ENCODE measurements at regions not wholly inside any gene's neighbourhood (a gene's known extent, or its start where the extent isn't known, plus 50 kb on each side); places are given as distances from the start of the nearest gene placed in this dataset.

GRCh38 chr2:88834376-88834775 is 142.9 kb downstream of the RPIA start:
- DNase-seq: no peak

DNA sequence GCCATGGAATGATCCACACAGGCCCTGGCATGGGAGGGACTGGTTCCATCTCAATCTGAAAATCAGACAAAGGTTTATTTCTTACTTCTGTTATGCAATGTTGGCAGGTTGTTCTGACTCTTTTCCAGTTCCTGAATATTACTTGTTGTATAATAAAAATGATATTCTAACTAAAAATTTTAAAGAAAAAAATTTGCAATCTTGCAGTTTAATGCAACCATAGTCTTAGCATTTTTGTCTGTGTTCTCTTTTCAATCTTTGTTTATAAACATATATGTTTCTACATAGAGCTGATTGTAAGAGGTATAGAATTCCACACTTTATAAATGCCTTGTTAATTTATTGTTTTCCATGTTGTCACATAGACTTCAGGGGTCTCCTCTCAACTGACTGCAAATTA is 143.4 kb downstream of the RPIA start:
- no peak for DNase-seq

GRCh38 chr2:88835726-88836125 is 144.3 kb downstream of the RPIA start:
- DNase-seq: no peak

GRCh38 chr2:88836351-88836750 is 144.9 kb downstream of the RPIA start:
- DNase-seq: no peak

DNA sequence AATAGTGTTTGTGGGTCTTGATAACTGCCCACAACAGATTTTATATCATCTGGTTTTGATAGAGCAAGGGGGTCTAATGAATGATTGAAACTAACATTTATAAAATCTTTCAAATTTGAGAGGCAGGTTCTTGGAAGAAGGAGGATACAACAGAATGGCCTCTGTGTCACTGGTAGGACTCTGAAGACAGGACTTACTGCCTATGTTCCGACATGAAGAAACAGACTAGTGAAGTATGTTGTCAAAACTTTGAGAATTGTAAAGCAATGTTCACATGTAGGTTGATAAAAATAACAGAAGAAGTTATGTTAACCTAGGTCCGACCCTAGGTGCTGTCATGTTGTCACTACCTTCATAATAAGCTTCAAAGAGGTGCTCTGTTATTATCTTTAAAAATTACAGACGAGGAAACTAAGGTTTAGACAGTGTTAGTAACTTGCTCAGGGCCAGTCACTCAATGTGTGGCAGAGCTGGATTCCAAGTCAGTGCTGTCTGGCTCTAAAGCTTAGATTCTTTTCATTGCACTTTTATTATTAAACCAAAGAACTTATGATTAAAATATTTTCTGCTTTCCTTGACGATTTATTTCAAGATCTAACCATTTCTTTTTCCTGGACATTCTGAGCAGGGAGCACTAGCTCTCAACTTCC is 146.2 kb downstream of the RPIA start:
- DNase-seq: no peak

- DNase-seq: no peak
Observed at GRCh38 chr2:88838165-88838635, 146.7 kb downstream of the RPIA start.

DNA sequence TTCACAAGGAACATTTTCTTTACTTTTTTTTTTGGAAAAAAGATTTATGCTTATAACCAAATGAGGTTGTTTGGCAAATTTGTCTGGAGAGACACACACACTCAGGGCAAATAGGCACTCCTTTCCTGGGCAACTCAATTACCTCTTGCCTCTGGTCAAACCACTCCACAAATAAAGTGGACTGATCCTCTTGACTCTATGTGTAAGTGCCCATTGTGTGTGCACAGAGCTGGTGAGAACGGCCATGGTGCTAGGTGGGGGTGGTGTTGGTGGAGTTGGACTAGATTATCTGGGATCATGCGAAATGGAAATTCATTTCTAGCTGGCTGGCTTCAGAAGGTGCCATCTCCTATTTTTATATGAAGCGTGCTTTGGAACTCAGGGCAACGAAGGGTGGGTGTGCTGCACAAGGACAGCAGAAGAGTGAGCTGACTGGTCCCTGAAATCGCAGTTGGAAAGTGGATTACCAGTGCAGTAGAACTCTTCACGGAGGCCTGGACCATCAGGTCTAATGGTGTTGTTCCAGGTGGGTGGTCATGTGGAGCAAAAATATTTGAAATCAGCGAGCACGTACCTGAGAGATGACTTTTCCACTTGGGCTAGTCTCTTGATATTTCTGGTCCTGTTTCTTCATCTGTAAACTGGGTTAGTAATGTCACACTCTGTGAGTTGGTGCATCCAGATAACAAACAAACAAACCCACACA is 149.9 kb downstream of the RPIA start:
- no peak for DNase-seq

- no peak for DNase-seq
Observed at GRCh38 chr2:88842656-88843460, 151.4 kb downstream of the RPIA start.

DNA sequence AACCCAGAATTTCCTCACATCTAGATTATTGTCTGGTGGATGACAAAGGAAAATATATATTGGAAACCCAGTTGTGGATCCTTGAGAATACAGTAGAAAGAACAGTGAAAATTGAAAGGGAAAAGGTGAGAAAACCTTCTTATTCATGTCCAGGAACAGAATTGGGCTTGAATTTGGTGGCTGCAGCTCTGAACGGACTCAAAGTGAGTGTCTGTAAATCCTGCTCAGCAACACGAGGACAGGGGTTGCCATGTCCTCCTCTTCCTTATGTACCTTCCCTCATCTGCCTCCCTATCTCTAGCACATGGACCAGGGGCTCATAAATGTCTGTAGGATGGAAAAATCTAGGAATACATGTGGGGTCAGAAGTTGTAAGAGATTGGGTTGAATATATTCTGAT is 152.2 kb downstream of the RPIA start:
- no peak for DNase-seq

DNA sequence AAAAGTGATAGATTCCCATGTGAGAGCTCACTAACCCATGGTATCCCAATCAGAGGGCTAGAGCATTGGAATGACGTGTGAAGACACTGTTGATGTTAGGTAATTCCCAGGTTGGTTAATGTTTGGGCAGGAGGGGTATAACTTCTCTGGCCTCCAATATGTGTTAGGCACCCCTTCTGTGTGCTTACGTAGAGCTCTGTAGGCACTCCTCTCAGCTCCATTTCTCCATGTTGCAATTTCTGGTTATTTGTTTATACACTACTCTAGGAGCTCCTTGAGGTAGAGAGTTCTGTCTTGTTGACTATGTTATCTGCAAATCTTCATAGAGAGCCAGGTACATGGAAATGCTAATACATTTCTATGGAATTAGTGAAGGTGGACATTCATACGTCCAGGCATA is 153.5 kb downstream of the RPIA start:
- no peak for DNase-seq

GRCh38 chr2:88845772-88846661 is 154.5 kb downstream of the RPIA start:
- DNase-seq: no peak

DNA sequence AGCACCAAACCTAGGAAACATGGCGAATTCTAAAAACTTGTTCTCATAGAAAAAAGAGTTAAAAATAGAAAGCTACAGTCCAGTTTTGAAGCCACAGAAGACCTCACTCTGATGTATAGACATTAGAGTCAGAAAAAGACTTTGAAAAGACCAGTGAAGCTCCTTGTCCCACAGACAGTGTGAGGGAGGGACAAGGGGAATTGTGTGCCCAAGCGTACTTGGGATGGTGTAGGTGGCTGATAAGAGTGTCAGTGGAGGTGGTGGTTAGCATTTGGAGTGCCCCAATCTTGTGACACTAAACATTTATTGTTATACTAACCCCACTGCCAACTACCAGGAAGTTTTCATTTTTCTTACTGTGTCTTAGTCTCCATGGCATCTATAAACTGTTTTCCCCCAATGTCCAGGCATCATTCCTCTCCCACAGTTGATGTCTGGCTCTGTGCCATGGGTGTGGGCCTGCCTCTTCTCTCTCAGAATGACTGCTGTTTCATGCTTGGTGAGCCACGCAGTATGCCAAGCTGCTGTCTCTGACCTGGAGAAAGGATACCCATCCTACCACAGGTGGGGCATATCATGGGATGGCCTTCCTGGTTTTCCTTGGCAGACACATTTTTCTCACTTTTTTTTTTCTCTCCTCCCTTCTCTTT is 161.4 kb downstream of the RPIA start:
- no peak for DNase-seq

- DNase-seq: no peak
Observed at GRCh38 chr2:88853403-88853790, 161.9 kb downstream of the RPIA start.

GRCh38 chr2:88854528-88854927 is 163.1 kb downstream of the RPIA start:
- no peak for DNase-seq

DNA sequence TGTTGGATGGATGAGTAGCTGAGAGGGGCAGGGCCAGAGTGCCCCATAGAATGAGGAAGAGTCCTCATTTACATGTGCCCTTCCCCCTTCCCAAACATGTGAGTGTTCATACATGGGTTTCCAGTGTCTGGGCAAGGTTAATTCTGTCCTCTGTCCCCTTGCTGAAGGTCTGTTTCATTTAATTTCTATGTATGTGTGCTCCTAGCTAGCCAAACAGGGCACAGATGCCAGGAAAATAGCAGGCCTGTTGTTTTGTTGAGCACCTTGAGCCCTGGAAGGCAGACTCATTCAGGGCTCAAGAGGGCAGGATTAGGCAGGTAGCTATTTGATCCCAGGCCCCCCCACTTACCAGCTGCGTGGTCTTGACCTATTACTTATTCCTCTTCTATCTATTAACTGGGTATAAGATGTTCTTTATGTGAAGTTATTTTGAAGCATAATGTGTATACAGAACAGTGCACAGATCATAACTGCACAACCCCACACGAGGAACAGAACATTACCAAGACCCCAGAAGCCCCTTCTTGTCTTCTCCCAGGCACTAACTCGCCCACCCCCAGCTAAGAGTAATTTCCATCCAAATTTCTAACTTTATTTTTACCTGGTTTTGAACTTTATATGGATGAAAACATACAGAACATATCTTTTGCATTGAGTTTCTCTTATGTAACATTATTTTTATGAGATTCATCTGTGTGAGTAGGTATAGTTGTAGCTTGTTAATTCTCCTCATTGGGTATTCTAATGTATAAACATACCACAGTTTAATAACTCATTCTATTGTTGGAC is 164.3 kb downstream of the RPIA start:
- no peak for DNase-seq

GRCh38 chr2:88856409-88857135 is 165.1 kb downstream of the RPIA start:
- no peak for DNase-seq

GRCh38 chr2:88857274-88857741 is 165.8 kb downstream of the RPIA start:
- DNase-seq: no peak

GRCh38 chr2:88857951-88858411 is 166.5 kb downstream of the RPIA start:
- DNase-seq: no peak

DNA sequence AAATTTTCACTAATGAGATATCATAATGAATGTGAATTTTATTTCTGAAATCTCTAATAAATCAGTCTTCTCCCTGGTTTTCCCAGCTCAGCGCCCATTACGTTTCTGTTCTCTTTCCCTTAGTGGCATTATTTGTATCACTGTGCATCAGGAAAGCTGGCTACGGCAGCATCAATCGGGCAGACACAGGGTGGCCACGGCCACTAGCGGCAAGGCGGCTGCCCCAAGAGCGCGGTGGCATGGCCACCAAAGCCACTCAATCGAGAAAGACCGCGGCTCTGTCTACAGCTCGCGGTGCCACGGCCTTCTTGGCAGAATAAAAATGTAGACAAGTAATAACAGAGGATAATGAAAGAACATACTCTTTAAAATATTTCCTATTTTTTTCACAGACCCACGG is 168.0 kb downstream of the RPIA start:
- DNase-seq: no peak

DNA sequence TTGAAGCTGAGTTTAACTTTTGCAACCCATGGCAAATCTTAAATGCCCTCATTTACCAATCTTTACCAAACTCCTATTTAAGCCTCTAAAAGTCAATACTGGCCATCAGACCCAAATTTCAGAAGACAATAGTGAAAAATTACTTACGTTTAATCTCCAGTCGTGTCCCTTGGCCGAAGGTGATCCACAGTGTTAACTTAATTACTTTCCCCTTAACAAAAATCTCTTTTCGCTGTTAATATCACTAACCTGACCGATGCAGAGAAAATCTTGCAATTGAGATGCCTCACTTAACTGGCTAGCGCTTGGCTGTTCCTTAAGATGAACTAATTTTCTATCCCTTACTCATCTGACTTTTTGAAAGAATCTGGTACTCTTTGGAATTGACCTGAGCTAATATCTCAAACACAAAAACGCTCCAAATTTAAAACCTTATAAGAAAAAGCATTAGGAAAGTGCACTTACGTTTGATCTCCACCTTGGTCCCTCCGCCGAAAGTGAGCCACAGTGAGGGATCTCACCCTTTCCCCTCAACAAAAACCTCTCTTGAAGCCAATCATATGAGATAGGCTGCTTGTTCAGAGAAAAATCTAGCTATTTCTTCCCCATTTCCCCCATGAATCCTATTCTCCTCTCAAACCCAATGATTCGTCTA is 169.1 kb downstream of the RPIA start:
- DNase-seq: no peak

All from NCI-H774 (cell line).